HFFc6 (cell line): ENCODE measurements at regions not wholly inside any gene's neighbourhood (a gene's known extent, or its start where the extent isn't known, plus 50 kb on each side); places are given as distances from the start of the nearest gene placed in this dataset.

Experiments
- DNase-seq: peaks from one replicate; pipeline ENCODE4 v3.0.0-alpha.2; 2018
- H3K27ac Mint-ChIP-seq: 2 replicates; pipeline ENCODE4 v1.8.0; 2020; ENCODE audit warnings: mild to moderate bottlenecking, mixed read lengths
- H3K27me3 Mint-ChIP-seq: 2 replicates; pipeline ENCODE4 v1.8.0; 2021; ENCODE audit warnings: mild to moderate bottlenecking, moderate library complexity, mixed read lengths; ENCODE audit not compliant: insufficient read depth
- H3K36me3 Mint-ChIP-seq: 2 replicates; pipeline ENCODE4 v1.8.0; 2021; ENCODE audit warnings: low read depth, mixed read lengths
- H3K4me1 Mint-ChIP-seq: 2 replicates; pipeline ENCODE4 v1.8.0; 2020; ENCODE audit warnings: low read depth, mixed read lengths
- H3K4me3 Mint-ChIP-seq: 2 replicates; pipeline ENCODE4 v1.8.0; 2020; ENCODE audit warnings: mild to moderate bottlenecking, moderate library complexity, mixed read lengths
- H3K9me3 Mint-ChIP-seq: 2 replicates; pipeline ENCODE4 v1.8.0; 2020; ENCODE audit warnings: mild to moderate bottlenecking, mixed read lengths
- TF ChIP-seq, protein P1 (sequence below): fragments of 200-600 bp; sonication (generic); IDR thresholded peaks from 2 replicates; pipeline ENCODE4 v1.5.0; 2021; ENCODE audit warnings: antibody characterized with exemption, mild to moderate bottlenecking

DNA sequence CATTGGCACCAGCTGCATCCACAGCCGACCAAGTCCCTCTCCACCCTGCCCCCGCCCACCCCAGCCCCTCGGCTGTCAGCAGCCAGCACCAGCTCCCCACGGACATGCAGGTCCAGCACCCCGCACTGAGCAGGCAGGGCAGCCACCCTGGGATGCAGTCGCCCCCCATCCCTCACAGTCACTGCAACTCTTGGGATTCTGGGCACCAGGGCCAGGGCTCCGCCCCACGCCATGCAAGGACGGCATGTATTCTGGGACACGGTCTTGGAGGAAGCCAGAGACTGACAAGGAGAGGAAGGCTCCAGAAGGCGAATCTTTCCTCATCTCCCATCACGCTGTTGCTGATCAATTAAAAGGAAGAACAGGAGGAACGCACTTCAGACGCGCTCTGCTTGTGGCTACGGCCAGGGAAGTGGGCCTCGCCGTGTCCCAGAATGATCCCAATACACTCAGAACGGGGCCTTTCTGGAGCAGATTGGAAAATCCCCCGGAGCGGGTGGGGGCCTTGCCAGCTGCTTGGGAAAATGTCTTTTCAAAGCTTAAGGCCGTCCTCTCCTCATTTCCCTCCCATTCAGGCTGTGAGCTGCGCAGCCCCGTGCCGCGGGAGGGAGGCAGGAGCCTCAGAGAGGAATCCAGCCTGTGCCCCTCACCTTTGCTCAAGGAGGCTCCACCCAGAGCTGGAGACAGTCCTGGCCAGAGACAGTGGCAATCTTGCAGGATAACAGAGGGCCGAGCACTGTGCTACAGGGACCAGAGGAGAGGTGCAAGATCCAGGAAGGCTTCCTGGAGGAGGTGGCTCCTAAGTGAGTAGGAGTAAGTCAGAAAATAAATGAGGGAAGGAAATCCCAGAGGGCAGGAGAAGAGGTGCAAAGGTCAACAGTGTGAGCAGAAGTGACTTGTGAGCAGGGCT, 54.1 kb upstream of the DIO3 start:
- no peaks in the 10 kb centered on the region for H3K4me1 Mint-ChIP-seq
- TF ChIP-seq, protein P1, sequence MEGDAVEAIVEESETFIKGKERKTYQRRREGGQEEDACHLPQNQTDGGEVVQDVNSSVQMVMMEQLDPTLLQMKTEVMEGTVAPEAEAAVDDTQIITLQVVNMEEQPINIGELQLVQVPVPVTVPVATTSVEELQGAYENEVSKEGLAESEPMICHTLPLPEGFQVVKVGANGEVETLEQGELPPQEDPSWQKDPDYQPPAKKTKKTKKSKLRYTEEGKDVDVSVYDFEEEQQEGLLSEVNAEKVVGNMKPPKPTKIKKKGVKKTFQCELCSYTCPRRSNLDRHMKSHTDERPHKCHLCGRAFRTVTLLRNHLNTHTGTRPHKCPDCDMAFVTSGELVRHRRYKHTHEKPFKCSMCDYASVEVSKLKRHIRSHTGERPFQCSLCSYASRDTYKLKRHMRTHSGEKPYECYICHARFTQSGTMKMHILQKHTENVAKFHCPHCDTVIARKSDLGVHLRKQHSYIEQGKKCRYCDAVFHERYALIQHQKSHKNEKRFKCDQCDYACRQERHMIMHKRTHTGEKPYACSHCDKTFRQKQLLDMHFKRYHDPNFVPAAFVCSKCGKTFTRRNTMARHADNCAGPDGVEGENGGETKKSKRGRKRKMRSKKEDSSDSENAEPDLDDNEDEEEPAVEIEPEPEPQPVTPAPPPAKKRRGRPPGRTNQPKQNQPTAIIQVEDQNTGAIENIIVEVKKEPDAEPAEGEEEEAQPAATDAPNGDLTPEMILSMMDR = no peak
- H3K9me3 Mint-ChIP-seq = peaks cover 20% of the 10 kb centered on the region
- H3K36me3 Mint-ChIP-seq = no peaks in the 10 kb centered on the region
- H3K27me3 Mint-ChIP-seq = peaks cover 32% of the 10 kb centered on the region
- no peak overlapping the region for H3K4me3 Mint-ChIP-seq
- no peak for DNase-seq
- no peak overlapping the region for H3K27ac Mint-ChIP-seq

DNA sequence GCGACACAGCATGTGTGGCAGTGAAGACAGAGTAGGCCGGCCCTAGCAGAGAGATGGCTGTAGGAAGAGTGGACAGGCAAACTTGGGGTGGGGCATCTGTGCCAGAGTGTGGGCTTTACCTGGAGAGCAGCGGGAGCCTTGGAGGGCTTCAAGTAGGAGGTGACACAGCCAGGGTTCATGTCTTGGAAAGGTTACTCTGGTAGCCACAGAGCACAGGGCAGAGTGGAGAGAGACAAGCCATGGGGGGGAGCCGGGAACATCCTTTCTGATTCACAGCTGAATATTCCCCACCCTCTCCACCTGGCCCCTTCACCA, 53.5 kb upstream of the DIO3 start:
- Mint-ChIP-seq H3K4me3 (no peak overlapping the region), H3K36me3 (no peaks in the 10 kb centered on the region), H3K27ac (no peak overlapping the region), H3K27me3 (peaks cover 30% of the 10 kb centered on the region), H3K4me1 (no peaks in the 10 kb centered on the region), H3K9me3 (peaks cover 16% of the 10 kb centered on the region)
- TF ChIP-seq, protein P1 = no peak
- DNase-seq = no peak

DNA sequence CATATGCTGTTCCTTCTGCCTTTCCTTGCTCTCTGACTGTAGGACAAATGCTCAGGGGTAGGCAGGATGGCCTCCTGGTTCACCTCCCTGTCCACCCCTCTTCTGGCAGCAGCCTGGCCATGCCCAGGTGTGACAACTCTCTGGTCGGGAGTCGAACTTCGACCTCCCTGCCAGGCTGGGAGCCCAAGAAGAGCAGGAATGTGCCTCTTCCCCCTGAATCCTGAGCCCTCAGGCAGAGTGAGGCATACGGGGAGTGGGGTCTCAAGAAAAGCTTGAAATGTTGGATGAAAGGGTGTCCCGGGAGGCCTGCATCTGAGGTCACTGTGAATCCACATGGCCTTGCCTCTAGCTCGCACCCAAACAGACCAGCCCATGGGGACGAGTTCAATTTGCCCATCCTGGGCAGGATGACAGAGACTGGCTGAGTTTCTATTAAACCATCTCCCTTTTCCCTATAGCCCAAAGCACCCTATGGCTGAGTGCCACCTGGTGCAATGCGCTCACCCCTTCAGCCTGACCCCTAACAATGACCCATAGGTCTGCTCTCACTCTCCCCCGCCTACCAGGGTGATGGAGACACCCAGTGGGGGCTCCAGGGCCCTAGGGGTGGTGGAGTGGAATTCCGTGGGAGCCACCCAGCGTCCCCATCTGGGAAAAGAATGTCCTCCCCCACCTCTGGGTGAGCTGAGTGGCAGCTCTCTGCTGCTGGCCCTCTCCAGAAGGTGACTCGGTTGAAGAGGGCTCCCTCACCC, 52.9 kb upstream of the DIO3 start:
- Mint-ChIP-seq H3K4me3 (no peak overlapping the region), H3K9me3 (peaks cover 13% of the 10 kb centered on the region), H3K36me3 (no peaks in the 10 kb centered on the region), H3K27ac (no peak overlapping the region), H3K27me3 (peaks cover 26% of the 10 kb centered on the region), H3K4me1 (no peaks in the 10 kb centered on the region)
- TF ChIP-seq, protein P1 = no peak
- DNase-seq = no peak

DNA sequence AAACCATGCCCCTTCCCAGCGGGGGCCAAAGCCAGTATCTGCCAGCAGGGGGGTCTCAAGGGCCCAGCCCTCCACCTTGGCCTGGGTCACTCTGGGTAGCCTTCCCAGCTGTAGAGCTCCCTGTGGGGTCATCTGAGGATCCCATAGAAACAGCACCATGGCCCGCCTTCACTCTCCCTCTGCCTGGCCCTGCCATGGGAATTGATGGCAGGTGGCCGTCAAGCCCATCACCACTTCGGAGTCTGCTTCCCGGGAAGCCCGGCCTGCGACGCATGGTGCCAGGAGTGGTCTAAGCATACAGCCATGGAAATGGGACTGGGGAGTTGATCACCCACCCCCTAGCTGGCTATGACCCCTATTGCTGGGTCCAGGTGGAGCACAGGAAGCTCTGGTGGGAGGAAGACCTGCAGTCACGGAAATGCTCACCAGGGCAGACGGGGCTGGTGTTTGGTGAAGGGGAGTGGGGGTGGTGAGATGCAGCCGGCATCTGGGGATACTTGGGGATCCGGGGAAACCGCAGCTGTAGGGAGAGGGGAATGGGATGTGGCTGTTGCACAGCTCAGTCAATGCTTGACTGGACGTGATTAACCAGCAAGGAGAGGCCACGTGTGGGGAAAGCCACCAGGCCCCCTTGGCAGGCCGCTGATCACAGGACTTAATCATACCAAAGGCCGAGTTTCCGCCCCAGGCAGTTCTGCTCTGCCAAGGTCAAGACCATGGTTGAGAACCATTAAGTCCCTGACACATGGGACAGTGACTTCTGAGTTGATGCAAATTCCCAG, 52.2 kb upstream of the DIO3 start:
- no peak overlapping the region for H3K4me3 Mint-ChIP-seq
- no peaks in the 10 kb centered on the region for H3K4me1 Mint-ChIP-seq
- peaks cover 7% of the 10 kb centered on the region for H3K9me3 Mint-ChIP-seq
- H3K27ac Mint-ChIP-seq = no peak overlapping the region
- no peak for DNase-seq
- TF ChIP-seq, protein P1 = no peak
- peaks cover 25% of the 10 kb centered on the region for H3K27me3 Mint-ChIP-seq
- H3K36me3 Mint-ChIP-seq = no peaks in the 10 kb centered on the region

DNA sequence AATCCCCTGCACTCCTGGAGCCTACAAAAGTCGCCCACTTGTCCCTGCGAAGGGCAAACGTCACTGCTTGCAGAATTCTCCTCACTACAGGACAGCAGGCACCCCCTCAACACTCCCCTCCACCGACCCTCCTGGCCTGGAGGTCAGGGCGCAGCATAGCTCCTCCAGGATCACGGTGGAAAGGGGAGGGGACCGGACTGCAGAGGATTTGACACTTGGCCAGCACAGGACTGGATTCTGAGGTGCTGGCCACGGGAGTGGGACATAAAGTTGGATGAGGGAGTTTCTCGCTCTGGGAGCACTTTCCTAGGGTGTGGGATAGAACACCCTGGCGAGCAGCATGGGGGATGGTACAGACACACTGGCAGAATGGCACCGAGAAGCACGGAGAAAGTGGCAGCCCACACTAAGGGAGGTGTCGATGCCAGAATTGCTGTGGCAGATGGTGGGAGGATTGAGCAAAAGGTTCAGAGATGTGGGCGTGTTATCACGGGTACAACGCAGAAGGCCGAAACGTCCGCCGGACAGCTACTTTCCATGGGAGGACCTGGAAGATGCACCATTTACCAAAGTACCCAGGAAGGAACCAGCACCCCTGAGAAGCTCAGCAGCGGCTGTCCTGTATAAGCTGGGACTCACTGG, 51.4 kb upstream of the DIO3 start:
- Mint-ChIP-seq H3K4me1 (no peaks in the 10 kb centered on the region), H3K27me3 (peaks cover 19% of the 10 kb centered on the region), H3K36me3 (no peaks in the 10 kb centered on the region), H3K27ac (no peak overlapping the region), H3K4me3 (no peak overlapping the region), H3K9me3 (peaks cover 3% of the 10 kb centered on the region; the same call in 1 of the 2 replicates)
- TF ChIP-seq, protein P1 = no peak
- no peak for DNase-seq
